HepG2 (cell line): ENCODE measurements at regions not wholly inside any gene's neighbourhood (a gene's known extent, or its start where the extent isn't known, plus 50 kb on each side); places are given as distances from the start of the nearest gene placed in this dataset.

Source experiments
- ATAC-seq: fragments of 200-7000 bp; cut with Tn5 transposase; 3 replicates; pipeline ENCODE4 v1.9.1; 2020; ENCODE audit warnings: mild to moderate bottlenecking, moderate library complexity
- BruUV-seq: library from RNA; stranded (reverse); fragments of 400-500 nt; replicated peaks from 2 replicates; lab custom pipeline; 2021; lab: Mats Ljungman, UMichigan
- CTCF ChIA-PET: fragments of 300-600 bp; formaldehyde crosslinking; extraction: SDS; loops from one replicate; lab custom pipeline; 2021; ENCODE audit warnings: low total read pairs, inconsistent platforms, low intra/inter-chr PET ratio; lab: Yijun Ruan, JAX
- POLR2A ChIA-PET: fragments of 350-600 bp; sonication (Branson Sonifier 250); formaldehyde crosslinking; loops from one replicate; lab custom pipeline; 2020; ENCODE audit warnings: antibody characterized with exemption, inconsistent platforms; lab: Yijun Ruan, JAX
- DNase-seq: peaks from one replicate; pipeline ENCODE4 v3.0.0-alpha.2; 2015; ENCODE audit warnings: low spot score
- FAIRE-seq: peaks from 3 replicates; lab custom pipeline; 2011; peaks lifted over from hg19 to GRCh38; lab: Jason Lieb, UNC
- H2AFZ ChIP-seq: one replicate; pipeline ENCODE4 v1.6.1; 2011; ENCODE audit warnings: low read length, inconsistent platforms
- H3K27ac ChIP-seq: fragments of 300-600 bp; 3 replicates; pipeline ENCODE4 v1.8.0; 2011; ENCODE audit warnings: mixed run types, mild to moderate bottlenecking, mixed read lengths, low read length, inconsistent platforms; ENCODE audit not compliant: insufficient read depth; ENCODE audit errors: extremely low read length
- H3K27me3 ChIP-seq, 2 experiments: fragments of 200-600 bp in 1 of 2; 2 replicates in 1 of 2; 3 replicates in 1 of 2; pipeline versions ENCODE4 v1.6.0 to v1.8.0; 2011; ENCODE audit warnings: low read length in 2 of 2, mild to moderate bottlenecking in 2 of 2, moderate library complexity in 2 of 2, inconsistent platforms in 1 of 2; ENCODE audit not compliant: insufficient read depth in 2 of 2, control insufficient read depth in 1 of 2
- H3K36me3 ChIP-seq, 2 experiments: fragments of 200-600 bp in 1 of 2; replicated peaks in 1 of 2; 2 replicates in 1 of 2; 3 replicates in 1 of 2; pipeline versions ENCODE4 v1.5.1 to v1.8.0; 2011; ENCODE audit warnings: low read length in 2 of 2, inconsistent platforms in 1 of 2; ENCODE audit not compliant: insufficient read depth in 2 of 2, control insufficient read depth in 1 of 2
- H3K4me1 ChIP-seq: 2 replicates; pipeline ENCODE4 v1.5.1; 2012; ENCODE audit warnings: low read length, inconsistent platforms; ENCODE audit not compliant: insufficient read depth
- H3K4me2 ChIP-seq: 2 replicates; pipeline ENCODE4 v1.6.0; 2011; ENCODE audit warnings: low read depth, low read length, inconsistent platforms
- H3K4me3 ChIP-seq, 3 experiments: fragments of 200-600 bp in 1 of 3; sonication (generic), shearing (Covaris generic) in 1 of 3; replicated peaks in 1 of 3; 2 replicates each; pipeline ENCODE4 v1.5.1; 2011 to 2016; ENCODE audit warnings: low read length in 3 of 3, inconsistent platforms in 2 of 3, low read depth in 2 of 3, mild to moderate bottlenecking in 2 of 3, control low read depth in 1 of 3, mixed read lengths in 1 of 3; ENCODE audit not compliant: insufficient read depth in 1 of 3
- H3K79me2 ChIP-seq: one replicate; pipeline ENCODE4 v1.6.1; 2011; ENCODE audit warnings: low read length, inconsistent platforms; ENCODE audit not compliant: insufficient read depth
- H3K9ac ChIP-seq: 2 replicates; pipeline ENCODE4 v1.6.0; 2011; ENCODE audit warnings: mild to moderate bottlenecking, low read depth, low read length, inconsistent platforms; ENCODE audit not compliant: insufficient read depth
- H3K9me3 ChIP-seq: 2 replicates; pipeline ENCODE4 v1.5.1; 2012; ENCODE audit warnings: mild to moderate bottlenecking, low read length
- H4K20me1 ChIP-seq: 2 replicates; pipeline ENCODE4 v1.6.0; 2011; ENCODE audit warnings: inconsistent platforms, mild to moderate bottlenecking, low read length, moderate library complexity; ENCODE audit not compliant: insufficient read depth
- CENPT ChIP-seq: sonication (generic); formaldehyde crosslinking; IDR thresholded peaks from 2 replicates; pipeline ENCODE4 v1.8.0; 2022; ENCODE audit warnings: low read depth, mild to moderate bottlenecking, moderate library complexity, missing genetic modification reagents
- EED ChIP-seq: sonication (generic); formaldehyde crosslinking; IDR thresholded peaks from 2 replicates; pipeline ENCODE4 v1.5.0; 2020; ENCODE audit warnings: mild to moderate bottlenecking, missing genetic modification reagents
- PCBP1 ChIP-seq: fragments of 200-400 bp; formaldehyde crosslinking; IDR thresholded peaks from 2 replicates; pipeline ENCODE4 v1.6.1; 2017; ENCODE audit warnings: mild to moderate bottlenecking, low read depth, low read length, borderline replicate concordance
- PLSCR1 ChIP-seq: sonication (generic); formaldehyde crosslinking; IDR thresholded peaks from 2 replicates; pipeline ENCODE4 v1.5.0; 2020; ENCODE audit warnings: missing genetic modification reagents, mild to moderate bottlenecking, borderline replicate concordance
- SMC3 ChIP-seq: IDR thresholded peaks from 2 replicates; pipeline ENCODE4 v1.6.1; 2011; ENCODE audit warnings: low read length, improper control_type of control experiment
- TEF ChIP-seq: sonication (generic); formaldehyde crosslinking; IDR thresholded peaks from 2 replicates; pipeline ENCODE4 v1.5.0; 2020; ENCODE audit warnings: missing genetic modification reagents
- UBTF ChIP-seq: sonication (generic); formaldehyde crosslinking; IDR thresholded peaks from 2 replicates; pipeline ENCODE4 v1.4.0; 2020; ENCODE audit warnings: mild to moderate bottlenecking, missing genetic modification reagents
- ZEB1 ChIP-seq: IDR thresholded peaks from 2 replicates; pipeline ENCODE4 v1.6.1; 2012; ENCODE audit warnings: mild to moderate bottlenecking, low read depth, inconsistent platforms; ENCODE audit not compliant: insufficient replicate concordance
- ZNF335 ChIP-seq: sonication (generic); formaldehyde crosslinking; IDR thresholded peaks from 2 replicates; pipeline ENCODE4 v1.4.0; 2020; ENCODE audit warnings: missing genetic modification reagents
- ZNF703 ChIP-seq: sonication (generic); formaldehyde crosslinking; IDR thresholded peaks from 2 replicates; pipeline ENCODE4 v1.5.1; 2020; ENCODE audit warnings: missing genetic modification reagents, mild to moderate bottlenecking, moderate library complexity, borderline replicate concordance
- WGBS: methylation state at CpG from one replicate; pipeline ENCODE4 v1.1.6; 2017; ENCODE audit warnings: low lambda C conversion rate; 5-methylcytosine and 5-hydroxymethylcytosine counted together
- in situ Hi-C: cut with HindIII; loops from 2 replicates; pipeline ENCODE4 v1.10.0; 2017; ENCODE audit warnings: low pct_unique_long_range_greater_than_20kb; ENCODE audit not compliant: extremely low pct_ligation_motif_present
- intact Hi-C: fragments of 100-400 bp; cut with micrococcal nuclease; formaldehyde crosslinking; loops from one replicate; pipeline ENCODE4 v1.10.0; 2022; ENCODE audit not compliant: unreplicated experiment

DNA sequence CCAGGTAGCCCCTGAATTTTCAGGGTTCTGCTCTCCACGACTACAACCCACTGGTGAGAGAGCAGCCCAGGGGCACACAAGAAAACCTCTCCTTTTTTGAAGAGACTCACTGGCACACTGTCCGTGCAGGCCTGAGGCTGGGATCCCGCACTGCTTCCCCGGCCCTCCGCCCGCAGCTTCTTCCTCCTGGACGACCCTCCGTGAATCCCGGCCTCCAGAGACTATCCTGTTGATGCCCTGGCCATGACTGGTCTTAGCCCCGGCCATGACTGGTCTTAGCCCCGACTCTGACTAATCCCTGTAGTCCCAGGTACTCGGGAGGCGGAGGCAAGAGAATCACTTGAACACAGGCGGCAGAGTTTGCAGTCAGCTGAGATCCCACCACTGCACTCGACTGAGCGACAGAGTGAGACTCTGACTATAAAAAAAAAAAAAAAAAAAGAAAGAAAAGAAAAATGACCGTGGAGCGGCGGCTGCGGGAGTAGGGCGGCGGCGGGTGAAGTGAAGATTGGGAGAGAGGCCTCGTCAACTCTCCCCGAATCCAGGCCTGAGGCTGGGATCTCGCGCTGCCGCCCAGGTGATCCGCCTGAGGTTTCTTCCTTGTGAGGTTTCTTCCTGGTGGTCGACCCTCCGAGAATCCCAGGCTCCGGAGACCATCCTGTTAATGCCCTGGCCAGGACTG lies 196.4 kb downstream of the ZNF716 start:
- H3K9ac ChIP-seq = no peak overlapping the region
- in situ Hi-C loops (no loop called here), intact Hi-C loops (no loop called here)
- ChIA-PET POLR2A (no interaction called here), CTCF (no interaction called here)
- FAIRE-seq = no peak
- no peaks in the 10 kb centered on the region for H3K27me3 ChIP-seq
- WGBS = 48% methylated on average over 26 of the region's 32 CpGs
- TF ChIP-seq ZEB1 = no peak
- TF ChIP-seq ZNF703 = no peak
- no peak for TF ChIP-seq UBTF (CRISPR knock-in tag)
- TF ChIP-seq PCBP1 = no peak
- TF ChIP-seq SMC3 = no peak
- no peak for TF ChIP-seq ZNF335 (CRISPR knock-in tag)
- TF ChIP-seq PLSCR1 (CRISPR knock-in tag) = no peak
- TF ChIP-seq EED = no peak
- TF ChIP-seq CENPT = no peak
- no peak for TF ChIP-seq TEF (CRISPR knock-in tag)
- H3K4me2 ChIP-seq = no peak overlapping the region
- no peak overlapping the region for H2AFZ ChIP-seq
- no TSS peak for BruUV-seq
- peaks cover 92% of the 10 kb centered on the region for H3K9me3 ChIP-seq
- no peak for DNase-seq
- no peak for ATAC-seq
- H3K4me3 ChIP-seq = no peak overlapping the region
- no peaks in the 10 kb centered on the region for H3K36me3 ChIP-seq
- H3K79me2 ChIP-seq = no peaks in the 10 kb centered on the region
- no peaks in the 10 kb centered on the region for H4K20me1 ChIP-seq
- H3K4me1 ChIP-seq = no peaks in the 10 kb centered on the region
- no peak overlapping the region for H3K27ac ChIP-seq
